NOMO-1 treated with DMSO at 0.1 percent for 48 hours (cell line): ENCODE measurements at regions not wholly inside any gene's neighbourhood (a gene's known extent, or its start where the extent isn't known, plus 50 kb on each side); places are given as distances from the start of the nearest gene placed in this dataset.

Source experiments
- DNase-seq: peaks from one replicate; lab custom pipeline; 2025; ENCODE audit not compliant: unreplicated experiment; lab: John Stamatoyannopoulos, UW

DNA sequence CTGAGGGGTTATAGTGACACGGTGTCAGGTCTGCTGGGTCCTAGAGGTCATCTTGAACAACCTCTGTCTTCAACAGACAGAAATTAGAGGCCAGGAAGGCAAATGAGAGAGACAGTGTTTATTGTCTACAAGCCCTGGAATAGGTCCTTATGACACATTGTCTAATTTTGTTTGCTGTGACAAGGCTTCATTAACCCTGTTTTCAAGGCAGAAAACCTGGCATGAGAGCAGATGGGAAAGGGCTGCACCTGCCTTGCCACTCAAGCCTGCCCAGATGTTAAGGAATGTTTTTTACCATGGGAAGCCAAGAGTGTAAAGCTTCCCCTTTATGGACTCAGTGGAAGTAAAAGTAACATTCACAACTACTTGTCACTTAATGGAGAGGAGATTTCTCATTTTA is 275.3 kb downstream of the KCNS3 start:
- DNase-seq = no peak

DNA sequence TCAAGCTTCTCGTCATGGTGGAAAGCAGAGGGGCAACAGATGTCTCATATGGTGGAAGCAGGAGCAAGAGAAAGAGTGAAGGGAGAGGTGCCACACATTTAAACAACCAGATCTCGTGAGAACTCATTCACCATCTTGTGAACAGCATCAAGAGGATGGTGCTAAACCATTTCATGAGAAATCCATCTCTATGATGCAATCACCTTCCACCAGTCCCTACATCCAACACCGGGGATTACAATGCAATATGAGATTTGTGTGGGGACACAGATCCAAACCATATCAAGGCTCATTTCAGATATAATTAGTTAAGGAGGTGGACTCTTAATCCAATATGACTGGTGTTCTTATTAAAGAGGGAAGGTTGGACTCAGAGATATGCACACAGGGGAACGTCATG is 272.8 kb downstream of the KCNS3 start:
- no peak for DNase-seq

DNA sequence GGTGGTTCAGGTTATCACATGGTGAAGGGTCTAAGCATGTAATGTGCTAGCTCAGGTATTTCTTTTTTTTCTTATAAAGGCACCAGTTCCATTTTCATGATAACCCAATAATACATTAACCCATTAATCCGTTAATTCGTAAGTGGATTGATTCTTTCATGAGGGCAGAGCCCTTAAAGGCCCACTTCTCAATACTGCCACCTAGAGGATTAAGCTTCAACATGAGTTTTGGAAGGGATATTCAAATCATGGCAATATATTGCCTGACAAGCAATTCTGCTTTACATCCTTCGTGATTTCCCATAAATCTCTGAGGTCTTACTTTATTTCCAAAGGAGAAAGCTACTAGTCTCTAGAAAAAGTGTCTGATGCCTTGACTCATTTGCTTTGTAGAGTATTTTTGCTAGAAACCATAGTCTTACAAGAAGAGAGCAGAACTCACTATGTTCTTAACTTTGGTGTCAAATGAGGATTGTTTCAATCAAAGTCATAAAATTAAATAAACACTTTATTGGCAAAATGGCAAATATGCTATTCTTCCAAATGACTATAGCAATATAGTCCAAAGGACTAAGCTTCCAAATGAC is 271.3 kb downstream of the KCNS3 start:
- peak; percentile 23 for DNase-seq

DNA sequence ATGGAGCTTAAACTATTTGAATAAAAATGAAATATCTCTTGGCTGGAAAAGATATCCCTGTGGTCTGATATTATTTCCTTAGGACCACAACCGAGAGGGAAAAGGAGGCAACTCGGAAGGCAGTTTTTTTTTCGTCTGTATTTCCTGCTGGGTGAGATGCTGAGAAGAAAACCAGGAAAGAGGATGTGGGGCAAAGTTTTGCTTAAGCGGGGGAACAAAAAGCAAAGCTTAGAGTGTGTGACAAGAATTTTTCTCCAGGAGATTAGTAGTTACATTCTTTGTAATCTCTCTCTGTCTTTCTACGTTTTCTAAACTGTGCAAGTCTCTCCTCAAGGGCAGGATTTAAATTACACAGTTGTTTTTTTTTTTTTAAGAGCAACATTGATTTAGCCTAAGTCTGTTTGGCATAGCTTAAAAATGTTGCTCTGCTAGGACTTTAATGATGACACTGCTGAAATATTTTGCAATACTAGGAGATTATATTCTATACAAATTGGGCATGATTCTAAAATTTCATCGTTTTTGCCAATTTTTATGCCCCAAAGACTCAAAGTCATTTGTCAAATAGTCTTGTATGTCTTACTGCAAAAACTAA is 258.5 kb downstream of the KCNS3 start:
- no peak for DNase-seq

DNA sequence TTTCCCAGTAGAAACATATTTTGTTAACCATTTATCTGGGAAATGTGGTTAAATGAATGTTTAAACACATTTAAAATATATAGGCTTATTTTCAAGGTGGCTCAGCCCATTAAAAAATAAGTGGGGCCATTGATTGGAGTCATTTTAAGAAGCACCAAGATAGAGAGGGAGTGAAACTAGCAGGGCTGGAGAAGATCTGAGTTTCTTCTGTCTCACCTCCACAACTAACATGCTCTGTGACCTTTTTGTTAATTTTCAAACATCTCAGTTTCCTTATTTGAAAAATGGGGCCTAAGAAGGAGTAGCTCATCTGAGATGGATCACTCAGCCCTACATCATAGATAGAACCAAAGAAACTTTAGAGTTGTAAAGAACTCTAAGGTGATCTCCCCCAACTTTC is 254.8 kb downstream of the KCNS3 start:
- no peak for DNase-seq

DNA sequence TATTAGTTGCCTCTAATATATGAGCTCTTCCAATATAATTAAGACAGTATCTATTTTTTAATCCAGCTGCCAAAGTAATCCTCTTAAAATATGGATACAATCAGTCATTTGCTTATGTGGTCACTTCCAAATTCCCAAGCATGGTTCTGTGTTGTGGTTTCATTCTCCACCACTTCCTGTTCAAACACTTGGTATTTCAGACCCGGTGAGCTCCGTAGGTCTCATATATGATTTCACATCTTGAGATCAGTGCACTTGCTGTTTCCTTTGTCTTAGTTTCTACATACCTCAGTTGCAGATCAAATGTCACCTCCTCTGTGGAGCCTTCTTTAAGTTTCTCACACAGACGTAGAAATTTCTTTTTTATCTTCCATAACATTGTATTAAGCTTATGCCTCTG is 254.2 kb downstream of the KCNS3 start:
- DNase-seq = no peak

DNA sequence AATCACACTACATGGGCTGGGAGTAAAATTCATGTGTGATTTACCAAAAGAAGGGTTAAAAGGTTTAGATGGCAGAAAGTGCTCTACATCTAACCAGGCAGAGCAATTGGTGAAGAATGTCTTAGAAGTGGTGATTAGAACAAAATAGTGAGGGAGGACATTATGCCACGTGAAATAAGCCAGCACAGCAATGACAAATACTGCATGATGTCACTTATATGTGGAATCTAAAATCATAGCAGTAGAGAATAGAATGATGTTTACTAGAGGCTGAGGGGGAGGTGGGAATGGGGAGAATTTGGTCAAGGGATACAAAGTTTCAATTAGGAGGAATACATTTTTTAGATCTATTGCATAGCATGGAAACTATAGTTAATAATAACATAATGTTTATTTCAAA is 253.3 kb downstream of the KCNS3 start:
- no peak for DNase-seq

DNA sequence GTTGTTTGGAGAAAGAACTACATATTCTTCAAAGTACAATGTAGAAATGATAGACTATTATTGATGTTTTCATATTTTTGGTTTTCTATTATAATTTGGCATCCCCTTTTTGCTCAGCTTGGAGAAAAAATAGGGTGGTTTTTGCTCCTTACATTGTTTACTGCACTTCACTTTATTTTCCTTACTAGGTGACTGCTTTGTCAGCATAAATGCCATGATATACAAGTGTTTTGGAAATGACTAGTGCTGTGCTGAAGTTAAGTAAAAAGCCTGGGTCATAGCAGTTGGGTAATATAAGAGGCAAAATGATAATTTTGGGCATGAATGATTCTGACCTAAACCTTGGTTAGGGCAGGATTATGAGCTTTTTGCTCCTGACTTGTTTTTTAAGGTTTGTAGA is 250.9 kb downstream of the KCNS3 start:
- DNase-seq = no peak

DNA sequence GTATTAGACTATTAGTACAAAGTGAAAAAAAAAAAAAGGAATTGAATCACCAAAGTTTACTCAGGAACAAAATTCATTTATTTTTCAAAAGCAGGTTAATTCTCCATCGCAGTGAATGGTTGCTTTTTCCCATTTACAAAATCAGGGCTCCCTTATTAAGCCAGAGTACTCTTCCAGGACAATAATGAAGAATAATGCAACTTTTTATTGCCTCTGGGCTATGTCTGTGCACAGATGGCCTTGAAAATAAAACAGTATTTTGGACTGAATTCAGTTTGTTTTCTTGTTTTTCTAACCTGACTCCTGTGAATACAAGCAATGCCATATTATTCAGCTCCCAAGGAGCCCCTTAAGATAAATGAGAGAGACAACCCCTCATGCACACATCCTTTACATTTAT is 246.8 kb downstream of the KCNS3 start:
- no peak for DNase-seq

DNA sequence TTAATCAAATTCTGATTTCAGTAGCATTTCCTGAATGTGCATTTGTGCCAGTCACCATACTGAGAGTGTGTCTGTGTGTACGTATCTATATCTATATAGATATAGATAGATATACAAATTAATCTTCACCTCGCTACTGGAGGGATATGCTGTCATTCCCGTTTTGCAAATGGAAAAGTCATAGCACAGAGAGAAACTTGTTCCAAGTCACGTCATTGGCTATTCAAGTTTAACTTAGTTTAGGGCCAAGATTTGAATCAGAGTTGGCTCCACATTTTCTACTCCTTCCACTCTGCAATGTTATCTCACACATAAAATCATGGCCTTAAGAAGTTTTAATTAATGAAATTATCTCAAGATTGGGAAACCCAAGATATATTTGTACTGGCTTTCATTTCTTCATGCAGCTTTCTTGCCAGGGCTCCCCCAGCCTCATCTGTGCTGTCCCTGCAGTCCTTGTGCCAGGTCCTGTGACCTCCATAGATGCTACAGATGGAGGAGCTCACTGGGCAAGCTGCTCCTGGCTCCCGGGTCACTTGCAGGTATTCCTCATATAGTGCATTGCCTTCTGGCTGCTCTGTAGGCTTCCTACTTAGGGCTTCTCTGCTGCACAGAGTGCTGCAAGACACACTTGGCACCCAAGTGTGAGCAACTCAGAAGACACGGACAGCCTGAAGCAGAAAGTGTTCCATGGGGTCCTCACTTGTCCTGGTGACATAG is 245.8 kb downstream of the KCNS3 start:
- no peak for DNase-seq

DNA sequence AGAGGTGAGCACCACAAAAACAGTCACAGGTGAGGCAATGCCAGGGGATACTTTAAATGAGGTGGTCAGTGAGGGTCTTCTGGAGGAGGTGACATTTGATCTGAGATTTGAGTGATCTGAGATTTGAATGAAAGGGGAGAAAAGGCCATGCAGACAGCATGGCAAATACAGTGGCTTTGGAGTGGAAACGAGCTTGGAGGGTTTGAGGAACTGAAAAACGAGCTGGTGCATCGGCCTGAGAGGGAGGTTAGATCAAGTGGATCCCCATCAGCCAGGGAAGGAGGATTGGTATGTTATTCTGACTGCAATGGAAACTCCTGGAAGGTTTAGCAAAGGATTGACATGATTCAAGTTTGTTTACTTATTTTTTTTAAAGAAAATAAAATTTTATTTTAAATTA is 245.1 kb downstream of the KCNS3 start:
- DNase-seq = no peak

DNA sequence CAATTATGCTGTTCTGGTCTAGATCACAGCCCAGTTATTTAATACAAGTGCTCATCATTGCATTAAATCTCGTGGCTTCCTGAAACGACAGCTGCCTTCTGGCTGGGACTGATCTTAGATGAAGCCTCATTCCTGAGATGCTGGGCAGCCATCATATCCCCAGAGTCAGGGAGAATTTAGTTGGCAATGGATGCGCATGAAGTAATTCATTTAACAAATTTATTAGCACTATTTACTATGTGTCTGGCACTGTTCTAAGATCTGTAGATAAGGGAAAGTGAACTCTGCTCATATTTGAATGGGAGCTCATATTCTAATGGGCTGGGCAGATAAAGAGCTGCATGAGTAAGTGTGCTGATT is 244.7 kb downstream of the KCNS3 start:
- no peak for DNase-seq

DNA sequence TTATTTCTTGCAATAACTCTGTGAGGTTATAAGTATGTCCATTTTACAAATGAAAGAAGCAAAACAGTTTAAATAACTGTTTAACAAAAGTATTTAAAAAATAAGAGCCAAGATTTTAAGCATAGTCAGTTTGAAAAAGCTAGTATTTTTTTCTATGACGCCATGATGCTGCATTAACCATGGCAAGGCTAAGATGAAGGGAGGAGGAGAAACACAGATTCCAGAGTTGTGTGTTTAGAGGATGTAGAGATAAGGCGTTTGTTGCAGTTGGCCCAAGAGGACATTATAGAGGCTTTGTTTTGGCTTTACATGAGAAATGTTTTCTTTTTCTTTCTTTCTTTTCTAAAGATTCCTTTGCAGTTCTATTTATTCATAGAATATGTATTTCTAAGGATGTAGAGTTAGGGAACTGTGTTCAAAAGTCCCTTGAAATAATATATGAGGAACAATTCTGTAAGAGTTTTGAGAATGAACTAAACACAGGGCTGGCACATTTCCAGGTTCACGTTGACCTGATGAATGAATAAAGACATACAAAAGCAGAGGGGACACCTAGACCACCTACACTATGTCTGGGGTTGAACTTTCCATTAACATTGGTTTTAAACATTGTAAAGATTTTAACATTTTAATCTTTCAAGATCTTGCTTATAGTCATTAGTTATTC is 244.2 kb downstream of the KCNS3 start:
- DNase-seq = no peak

DNA sequence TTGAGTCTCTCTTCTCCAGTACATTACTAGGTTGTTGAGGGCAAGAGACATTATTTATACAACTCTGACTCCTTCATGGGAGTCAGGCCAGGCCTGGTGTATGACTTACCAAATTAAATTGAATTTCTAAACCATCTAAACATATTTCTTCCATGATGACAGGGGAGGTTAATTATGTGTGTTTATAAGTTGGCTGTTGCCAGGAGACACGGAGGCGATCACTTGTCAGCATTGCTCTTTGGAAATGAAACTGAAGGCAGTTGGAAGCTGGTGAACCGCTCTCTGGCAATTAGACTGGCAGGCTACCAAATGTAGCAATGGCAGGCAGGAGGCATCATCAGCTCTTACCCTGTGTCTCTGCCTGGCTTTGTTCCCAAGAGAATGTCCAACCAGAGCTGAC is 241.4 kb downstream of the KCNS3 start:
- no peak for DNase-seq

DNA sequence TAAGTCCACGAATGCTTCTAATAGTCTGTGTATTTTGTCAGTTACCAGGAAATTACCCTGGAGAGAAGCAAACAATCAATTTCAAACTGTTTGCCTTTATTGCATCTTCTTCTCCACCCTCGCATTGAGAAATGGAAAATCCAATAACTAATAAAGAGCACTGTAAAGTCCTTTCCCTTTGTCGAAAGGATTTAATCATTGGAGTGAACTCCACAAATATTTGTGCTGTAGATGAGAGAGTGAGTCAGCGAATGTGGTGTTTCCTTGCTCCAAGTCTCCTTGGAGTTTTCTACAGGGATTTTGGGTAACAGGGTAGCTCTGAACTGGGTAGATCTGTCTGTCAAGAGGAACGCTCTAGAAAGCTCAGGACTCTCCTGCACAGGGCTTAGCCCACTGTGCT is 240.2 kb downstream of the KCNS3 start:
- DNase-seq = no peak

DNA sequence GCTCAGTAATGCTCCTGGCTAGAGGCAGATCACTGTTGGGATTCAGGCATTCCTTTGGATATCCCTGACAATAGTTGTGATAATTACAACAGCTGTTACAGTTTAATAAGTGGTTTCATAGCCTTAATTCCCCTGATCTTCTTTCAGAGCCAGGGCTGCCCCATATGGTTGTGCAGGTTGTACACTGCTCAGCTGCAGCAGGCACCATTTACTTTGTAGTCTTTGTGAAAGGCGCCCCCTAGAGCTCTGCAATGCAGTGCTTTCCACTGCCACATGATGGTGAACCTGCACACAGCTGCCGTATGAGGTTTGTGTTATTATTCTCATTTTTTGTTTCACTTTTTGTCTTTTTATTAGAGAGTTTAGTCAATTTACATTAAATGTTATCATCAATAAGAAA is 239.1 kb downstream of the KCNS3 start:
- peak; percentile 23 for DNase-seq

DNA sequence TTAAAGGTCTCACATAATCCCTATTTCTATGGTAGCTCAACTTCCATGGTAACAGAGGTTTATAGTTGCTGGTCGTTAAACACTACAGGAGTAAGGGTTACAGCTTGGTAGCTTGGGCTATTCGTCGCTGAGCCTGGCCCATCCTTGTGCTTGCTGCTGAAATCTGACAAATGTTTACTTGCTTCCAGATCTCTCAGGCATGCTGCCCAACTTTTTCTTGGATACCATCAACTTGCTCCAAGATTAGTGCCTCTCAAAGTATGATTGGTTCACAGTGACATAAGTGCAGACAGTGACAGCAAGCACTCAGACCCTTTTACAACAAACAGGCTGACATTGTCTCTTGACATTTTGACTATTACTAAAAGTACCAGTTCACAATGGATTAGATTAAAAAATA is 231.8 kb downstream of the KCNS3 start:
- DNase-seq = no peak

DNA sequence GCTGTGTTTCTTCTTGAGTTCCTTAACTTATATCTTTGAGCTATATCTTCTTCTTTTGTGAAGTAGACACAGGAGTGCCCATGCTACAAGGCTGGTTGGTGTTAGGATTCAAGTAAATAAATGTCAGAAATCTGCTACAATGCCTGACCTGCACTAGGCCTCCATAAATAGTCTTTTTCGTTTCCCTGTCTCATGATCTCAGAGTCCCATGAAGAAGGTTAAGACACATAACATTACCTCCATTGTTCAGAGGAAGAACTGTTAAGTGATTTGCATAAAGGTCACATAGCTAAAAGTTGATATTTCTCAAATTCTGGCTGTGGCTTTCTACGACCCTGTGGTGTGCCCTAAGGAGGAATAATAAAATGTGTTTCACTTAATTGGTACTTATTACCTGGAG is 228.4 kb downstream of the KCNS3 start:
- DNase-seq = no peak

DNA sequence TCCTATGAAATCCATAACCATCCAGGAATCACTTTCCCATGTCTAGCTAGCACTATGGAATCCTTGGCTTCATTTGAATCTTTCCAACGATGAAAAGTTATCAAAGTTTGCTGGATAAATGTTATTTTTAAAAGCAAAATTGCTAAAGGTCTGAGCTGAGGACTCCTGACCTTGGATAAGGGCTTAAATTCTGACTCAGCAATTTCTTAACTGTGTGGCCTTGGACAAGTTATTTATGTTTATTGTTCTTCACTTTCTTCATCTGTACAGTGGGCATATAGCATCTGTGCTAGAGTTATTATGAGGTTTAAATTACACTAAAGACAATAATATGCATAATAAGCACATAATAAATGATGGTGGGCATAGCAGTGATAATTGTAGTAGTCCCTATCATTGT is 227.5 kb downstream of the KCNS3 start:
- DNase-seq = no peak

DNA sequence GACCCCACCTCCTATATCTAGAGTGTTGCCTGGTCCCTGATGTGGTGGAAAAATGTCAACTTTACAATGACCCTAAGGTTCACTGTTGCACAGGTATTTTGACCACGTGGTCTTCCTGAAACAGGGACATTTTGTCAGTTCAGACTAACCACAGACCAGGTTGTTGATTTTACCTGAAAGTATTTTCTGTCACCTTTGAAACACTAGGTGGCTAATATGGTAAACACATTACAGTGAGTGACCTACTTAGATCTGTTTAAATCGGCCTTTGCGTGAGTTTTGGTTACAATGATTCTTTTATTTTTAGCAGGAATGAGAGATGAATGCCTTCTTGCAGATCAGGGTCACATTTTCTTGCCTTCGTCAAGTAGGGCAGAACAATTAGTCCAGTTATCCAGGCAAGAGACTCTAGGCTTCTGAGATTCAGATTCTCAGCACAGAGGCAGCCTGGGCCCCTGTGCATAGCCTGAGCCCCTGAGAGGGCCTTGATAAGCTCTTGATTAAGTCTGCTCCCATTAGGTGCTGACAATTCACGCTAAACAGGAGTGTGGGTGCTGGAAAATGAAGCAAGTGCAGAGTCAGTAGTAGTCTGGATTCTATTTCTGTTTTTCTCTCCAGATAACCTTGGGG is 226.2 kb downstream of the KCNS3 start:
- DNase-seq = no peak

DNA sequence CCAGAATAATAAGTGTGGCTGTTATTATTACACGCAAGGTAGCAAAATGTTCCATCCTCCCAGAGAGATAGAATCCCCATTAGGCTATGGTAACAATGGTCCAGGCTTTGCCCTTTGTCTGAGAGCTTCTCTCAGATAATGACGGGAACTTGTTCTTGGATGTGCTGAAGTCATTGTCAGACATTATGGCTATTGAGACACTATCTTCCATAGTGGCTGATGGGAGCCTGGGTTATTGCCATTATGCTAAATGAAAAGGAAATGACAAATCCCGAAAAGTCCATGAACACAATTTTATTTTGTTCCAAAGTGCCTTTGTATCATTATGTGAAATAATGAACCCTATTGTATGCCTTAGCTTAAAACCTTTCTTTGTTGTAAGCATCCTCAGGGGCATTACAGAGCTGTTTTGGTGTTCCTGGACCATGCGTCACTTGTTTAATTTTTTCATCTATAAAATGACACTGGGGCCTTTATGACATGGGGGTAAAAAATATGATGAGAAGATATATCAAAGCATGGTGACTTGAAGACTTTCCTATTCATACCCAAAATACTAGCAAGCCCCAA is 218.5 kb downstream of the KCNS3 start:
- no peak for DNase-seq

DNA sequence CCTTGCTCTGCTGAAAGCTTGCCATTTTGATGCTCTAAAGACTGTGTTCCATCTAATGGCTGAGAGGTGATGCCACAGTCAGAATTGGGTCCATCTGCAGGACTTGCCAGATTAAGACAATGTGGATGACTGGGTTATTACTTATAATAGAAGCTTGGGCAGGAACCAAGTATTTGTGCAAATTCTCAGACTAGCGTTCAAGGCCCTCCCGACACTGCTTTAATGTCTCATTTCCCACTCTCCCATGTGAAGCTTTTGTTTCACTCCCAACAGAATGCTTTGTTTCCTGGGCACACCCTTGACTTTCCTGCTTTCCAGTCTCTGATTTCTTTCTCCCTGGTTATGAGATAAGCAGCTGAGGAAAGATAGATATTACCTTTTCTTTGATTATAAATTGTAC is 215.8 kb downstream of the KCNS3 start:
- DNase-seq = no peak
